DND-41 (cell line): ENCODE measurements at regions not wholly inside any gene's neighbourhood (a gene's known extent, or its start where the extent isn't known, plus 50 kb on each side); places are given as distances from the start of the nearest gene placed in this dataset.

Experiments
- ATAC-seq: fragments of 200-7000 bp; cut with Tn5 transposase; 3 replicates; pipeline ENCODE4 v1.9.1; 2021; ENCODE audit warnings: low read depth; ENCODE audit not compliant: insufficient read depth
- DNase-seq: peaks from one replicate; pipeline ENCODE4 v3.0.0-alpha.2; 2020
- H2AFZ ChIP-seq: 2 replicates; pipeline ENCODE4 v1.6.0; 2012; ENCODE audit warnings: low read depth, low read length
- H3K27ac ChIP-seq: 2 replicates; pipeline ENCODE4 v1.5.1; 2012; ENCODE audit warnings: low read length, inconsistent platforms
- H3K27me3 ChIP-seq: fragments of 200-600 bp; sonication (generic); 2 replicates; pipeline ENCODE4 v1.6.0; 2012; ENCODE audit warnings: low read length, mild to moderate bottlenecking, inconsistent platforms; ENCODE audit not compliant: insufficient read depth, poor library complexity
- H3K36me3 ChIP-seq: 2 replicates; pipeline ENCODE4 v1.5.1; 2012; ENCODE audit warnings: low read length, inconsistent platforms; ENCODE audit not compliant: insufficient read depth
- H3K4me1 ChIP-seq: 2 replicates; pipeline ENCODE4 v1.5.1; 2012; ENCODE audit warnings: mild to moderate bottlenecking, low read length; ENCODE audit not compliant: insufficient read depth
- H3K4me2 ChIP-seq: 2 replicates; pipeline ENCODE4 v1.6.0; 2012; ENCODE audit warnings: mild to moderate bottlenecking, moderate library complexity, low read length, inconsistent platforms; ENCODE audit not compliant: insufficient read depth
- H3K4me3 ChIP-seq, 2 experiments: fragments of 200-600 bp in 1 of 2; shearing (Covaris generic) in 1 of 2; 2 replicates each; pipeline ENCODE4 v1.5.1; 2012 to 2016; ENCODE audit warnings: inconsistent platforms in 2 of 2, low read length in 2 of 2, mild to moderate bottlenecking in 2 of 2, low read depth in 1 of 2, moderate library complexity in 1 of 2
- H3K79me2 ChIP-seq: 2 replicates; pipeline ENCODE4 v1.6.0; 2012; ENCODE audit warnings: low read length, inconsistent platforms; ENCODE audit not compliant: insufficient read depth
- H3K9ac ChIP-seq: 2 replicates; pipeline ENCODE4 v1.6.0; 2012; ENCODE audit warnings: low read depth, mild to moderate bottlenecking, inconsistent platforms, low read length, moderate library complexity
- H3K9me3 ChIP-seq: 2 replicates; pipeline ENCODE4 v1.5.1; 2012; ENCODE audit warnings: low read length, moderate library complexity, mild to moderate bottlenecking, inconsistent platforms; ENCODE audit not compliant: insufficient read depth, severe bottlenecking
- H4K20me1 ChIP-seq: 2 replicates; pipeline ENCODE4 v1.6.0; 2012; ENCODE audit warnings: low read length; ENCODE audit not compliant: insufficient read depth
- EZH2 ChIP-seq: IDR thresholded peaks from 3 replicates; pipeline ENCODE4 v1.6.1; 2012; ENCODE audit warnings: borderline replicate concordance, low read depth, mild to moderate bottlenecking, moderate library complexity, low read length, inconsistent platforms; ENCODE audit not compliant: severe bottlenecking
- TF ChIP-seq, protein P1 (sequence below): IDR thresholded peaks from 2 replicates; pipeline ENCODE4 v1.5.1; 2012; ENCODE audit warnings: borderline replicate concordance, low read length, moderate library complexity, mild to moderate bottlenecking; ENCODE audit not compliant: poor library complexity, severe bottlenecking; ENCODE audit errors: extremely low read depth

DNA sequence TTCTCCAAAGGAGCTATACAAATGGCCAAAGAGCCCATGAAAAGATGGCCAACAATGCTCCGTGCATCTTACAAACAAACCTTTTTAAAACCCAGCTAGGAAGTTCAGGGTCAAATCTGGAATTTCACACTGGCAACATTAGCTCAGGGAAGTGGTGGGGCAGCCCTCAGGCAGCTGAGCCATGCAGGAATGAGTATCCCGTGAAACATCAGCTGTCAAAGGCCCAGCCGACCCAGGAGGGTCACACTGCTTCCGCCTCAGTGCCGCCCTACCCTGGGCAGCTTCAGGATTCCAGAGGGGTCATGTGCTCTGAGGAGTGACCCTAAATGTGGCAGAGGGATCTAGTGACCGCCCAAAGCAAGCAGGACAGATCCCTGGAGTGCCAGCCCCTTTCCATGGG is 73.4 kb downstream of the LINC01488 start:
- no peak overlapping the region for H3K27ac ChIP-seq
- H3K9ac ChIP-seq = no peak overlapping the region
- ATAC-seq (no peak), DNase-seq (no peak)
- no peak overlapping the region for H3K4me3 ChIP-seq
- H3K9me3 ChIP-seq = no peaks in the 10 kb centered on the region
- peaks cover 6% of the 10 kb centered on the region; the same call in 1 of the 2 replicates for H4K20me1 ChIP-seq
- H3K4me2 ChIP-seq = no peak overlapping the region
- TF ChIP-seq, protein P1, sequence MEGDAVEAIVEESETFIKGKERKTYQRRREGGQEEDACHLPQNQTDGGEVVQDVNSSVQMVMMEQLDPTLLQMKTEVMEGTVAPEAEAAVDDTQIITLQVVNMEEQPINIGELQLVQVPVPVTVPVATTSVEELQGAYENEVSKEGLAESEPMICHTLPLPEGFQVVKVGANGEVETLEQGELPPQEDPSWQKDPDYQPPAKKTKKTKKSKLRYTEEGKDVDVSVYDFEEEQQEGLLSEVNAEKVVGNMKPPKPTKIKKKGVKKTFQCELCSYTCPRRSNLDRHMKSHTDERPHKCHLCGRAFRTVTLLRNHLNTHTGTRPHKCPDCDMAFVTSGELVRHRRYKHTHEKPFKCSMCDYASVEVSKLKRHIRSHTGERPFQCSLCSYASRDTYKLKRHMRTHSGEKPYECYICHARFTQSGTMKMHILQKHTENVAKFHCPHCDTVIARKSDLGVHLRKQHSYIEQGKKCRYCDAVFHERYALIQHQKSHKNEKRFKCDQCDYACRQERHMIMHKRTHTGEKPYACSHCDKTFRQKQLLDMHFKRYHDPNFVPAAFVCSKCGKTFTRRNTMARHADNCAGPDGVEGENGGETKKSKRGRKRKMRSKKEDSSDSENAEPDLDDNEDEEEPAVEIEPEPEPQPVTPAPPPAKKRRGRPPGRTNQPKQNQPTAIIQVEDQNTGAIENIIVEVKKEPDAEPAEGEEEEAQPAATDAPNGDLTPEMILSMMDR = no peak
- no peak for TF ChIP-seq EZH2
- peaks cover 19% of the 10 kb centered on the region for H3K27me3 ChIP-seq
- no peaks in the 10 kb centered on the region for H3K79me2 ChIP-seq
- H2AFZ ChIP-seq = no peak overlapping the region
- H3K36me3 ChIP-seq = no peaks in the 10 kb centered on the region
- H3K4me1 ChIP-seq = peaks cover 9% of the 10 kb centered on the region

DNA sequence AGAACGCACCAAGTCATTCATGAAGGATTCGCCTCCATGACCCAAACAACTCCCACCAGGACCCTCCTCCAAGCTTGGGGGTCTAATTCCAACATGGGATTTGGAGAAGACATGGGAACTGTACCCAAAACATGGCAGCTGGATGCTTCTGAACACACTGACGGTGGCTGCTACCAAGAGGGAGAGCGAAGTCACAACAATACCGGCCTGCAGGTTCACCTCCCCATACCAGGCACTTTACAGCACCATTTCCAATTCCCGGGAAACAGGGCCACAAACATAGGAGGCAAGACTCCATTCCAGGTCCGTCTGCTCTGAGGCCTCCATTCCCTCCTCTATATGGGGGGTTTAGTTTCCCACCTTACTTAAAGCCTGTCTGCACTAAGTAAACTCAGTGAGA is 75.8 kb downstream of the LINC01488 start:
- Histone ChIP-seq H3K4me2 (no peak overlapping the region), H3K9me3 (no peaks in the 10 kb centered on the region), H3K36me3 (no peaks in the 10 kb centered on the region), H2AFZ (no peak overlapping the region), H3K4me3 (no peak overlapping the region), H3K27ac (no peak overlapping the region), H3K79me2 (no peaks in the 10 kb centered on the region), H3K27me3 (peaks cover 19% of the 10 kb centered on the region), H3K9ac (no peak overlapping the region), H3K4me1 (peaks cover 9% of the 10 kb centered on the region), H4K20me1 (peaks cover 6% of the 10 kb centered on the region; the same call in 1 of the 2 replicates)
- no peak for TF ChIP-seq EZH2
- TF ChIP-seq, protein P1 = no peak
- no peak for ATAC-seq
- DNase-seq = no peak

DNA sequence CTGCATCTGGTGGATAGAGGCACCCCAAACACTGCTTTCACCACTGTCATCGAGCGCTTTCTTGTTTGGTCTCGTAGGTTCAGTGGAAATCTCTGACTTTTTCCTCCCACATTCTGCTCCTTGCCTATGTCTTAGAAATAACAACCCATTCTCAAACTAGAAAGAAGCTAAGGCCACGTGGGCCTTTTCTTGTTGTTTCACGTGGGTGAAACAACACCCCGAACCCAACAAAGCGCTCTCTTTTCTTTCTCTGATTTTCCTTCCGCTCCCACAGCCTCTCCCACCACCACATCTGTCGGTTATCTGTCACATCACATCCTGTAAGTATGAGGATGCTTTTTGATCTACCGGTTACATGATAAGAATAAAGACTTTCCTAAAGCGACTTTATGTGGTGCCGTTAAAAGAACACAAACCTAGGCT is 77.1 kb downstream of the LINC01488 start:
- Histone ChIP-seq H3K4me1 (peaks cover 9% of the 10 kb centered on the region), H3K9ac (no peak overlapping the region), H3K4me2 (no peak overlapping the region), H3K4me3 (no peak overlapping the region), H3K79me2 (no peaks in the 10 kb centered on the region), H3K27me3 (peaks cover 19% of the 10 kb centered on the region), H4K20me1 (peaks cover 6% of the 10 kb centered on the region; the same call in 1 of the 2 replicates), H3K36me3 (no peaks in the 10 kb centered on the region), H3K27ac (no peak overlapping the region), H3K9me3 (no peaks in the 10 kb centered on the region), H2AFZ (no peak overlapping the region)
- peak; percentile 86 for ATAC-seq
- DNase-seq = peak; percentile 55
- peak; percentile 81 for TF ChIP-seq EZH2
- TF ChIP-seq, protein P1 = no peak

DNA sequence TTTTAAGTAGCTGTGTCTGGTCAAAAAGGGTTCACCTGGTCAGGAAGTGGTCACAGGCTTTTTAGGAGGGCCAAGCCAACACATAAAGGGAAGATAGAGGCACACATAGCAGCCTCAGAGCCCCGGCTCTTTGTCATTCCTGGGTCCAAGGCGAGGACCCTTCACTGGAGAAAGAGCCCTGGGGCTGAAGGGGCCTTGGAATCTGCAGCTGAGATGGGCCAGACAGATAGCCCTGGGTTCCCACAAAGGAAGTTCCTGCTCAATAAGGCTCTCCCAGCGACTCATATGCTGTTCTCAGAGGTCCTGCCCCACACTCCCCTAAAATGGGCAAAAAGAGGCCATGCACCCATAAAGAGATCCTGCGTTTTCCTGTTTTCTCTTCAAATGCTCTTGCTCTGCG is 77.7 kb downstream of the LINC01488 start:
- H3K36me3 ChIP-seq = no peaks in the 10 kb centered on the region
- H2AFZ ChIP-seq = no peak overlapping the region
- no peaks in the 10 kb centered on the region for H3K79me2 ChIP-seq
- no peak for DNase-seq
- H3K27me3 ChIP-seq = peaks cover 19% of the 10 kb centered on the region
- no peak overlapping the region for H3K4me2 ChIP-seq
- no peak overlapping the region for H3K9ac ChIP-seq
- no peak overlapping the region for H3K27ac ChIP-seq
- H3K4me1 ChIP-seq = peaks cover 9% of the 10 kb centered on the region
- no peaks in the 10 kb centered on the region for H3K9me3 ChIP-seq
- no peak overlapping the region for H3K4me3 ChIP-seq
- peaks cover 6% of the 10 kb centered on the region; the same call in 1 of the 2 replicates for H4K20me1 ChIP-seq
- peak; percentile 5; the same call in 1 of the 3 replicates for ATAC-seq
- no peak for TF ChIP-seq EZH2
- TF ChIP-seq, protein P1 = no peak
